Adrenal gland (tissue), 9 donors: ENCODE measurements at regions not wholly inside any gene's neighbourhood (a gene's known extent, or its start where the extent isn't known, plus 50 kb on each side); places are given as distances from the start of the nearest gene placed in this dataset.

Experiments used
- DNase-seq, 7 donors: peaks; one replicate each; pipeline ENCODE4 v3.0.0-alpha.2; 2019 to 2020
- H3K27ac ChIP-seq, 5 donors: fragments of 200-600 bp; sonication (generic) in 4 of 5; 1 replicate in 3 of 5; 2 replicates in 2 of 5; pipeline versions ENCODE4 v1.5.1 to v1.8.0; 2016 to 2020; ENCODE audit warnings: mild to moderate bottlenecking in 1 of 5
- H3K27me3 ChIP-seq: fragments of 200-600 bp; 2 replicates; pipeline ENCODE4 v1.8.0; 2021
- H3K36me3 ChIP-seq, 2 donors: fragments of 200-600 bp; replicated peaks in 1 of 2; 1 replicate in 1 of 2; 2 replicates in 1 of 2; pipeline versions ENCODE4 v1.5.1 to v1.8.0; 2018 to 2022
- H3K4me1 ChIP-seq, 2 donors: fragments of 200-600 bp; replicated peaks in 1 of 2; 1 replicate in 1 of 2; 2 replicates in 1 of 2; pipeline versions ENCODE4 v1.5.1 to v1.8.0; 2018 to 2021
- H3K4me3 ChIP-seq, 4 donors: fragments of 200-600 bp; sonication (generic) in 3 of 4; one replicate each; pipeline ENCODE4 v1.5.1; 2016 to 2018
- H3K9me3 ChIP-seq, 3 donors: fragments of 200-600 bp; sonication (generic) in 1 of 3; replicated peaks in 1 of 3; 1 replicate in 2 of 3; 2 replicates in 1 of 3; pipeline versions ENCODE4 v1.5.1 to v1.8.0; 2016 to 2021
- POLR2A ChIP-seq, 2 donors: fragments of 450-650 bp; IDR thresholded peaks; one replicate each; pipeline ENCODE4 v1.6.1; 2017; ENCODE audit warnings: antibody characterized with exemption in 2 of 2, mild to moderate bottlenecking in 2 of 2, moderate library complexity in 1 of 2
- WGBS, 4 donors: extraction: QIAGEN DNeasy Blood & Tissue Kit in 2 of 4; methylation state at CpG; one replicate each; pipeline versions ENCODE4 v1.1.5 to v1.1.7; 2013 to 2017; 5-methylcytosine and 5-hydroxymethylcytosine counted together
- intact Hi-C, 2 donors: fragments of 100-400 bp; cut with DNase I; formaldehyde crosslinking; loops; one replicate each; pipeline versions ENCODE4 v1.14.1 to v1.15.0; 2022 to 2023
- TF ChIP-seq, protein P1 (sequence below), 6 experiments: fragments of 450-650 bp in 4 of 6; fragments of 200-600 bp in 2 of 6; sonication (generic) in 1 of 6; IDR thresholded peaks; 1 replicate in 5 of 6; 2 replicates in 1 of 6; pipeline versions ENCODE4 v1.5.1 to v1.8.0; 2016 to 2021; ENCODE audit warnings: antibody characterized with exemption in 6 of 6, mild to moderate bottlenecking in 2 of 6, moderate library complexity in 1 of 6
- donor health status: healthy with polysubstance abuse.
- donor health status: Bipolar disorder and iron deficiency.
- donor health status: DM: yes; HTN: yes; CAD: no.
- donor health status: DM: no; HTN: no; CAD: no.
- donor health status: DM: no; HTN: no; CAD: no.

DNA sequence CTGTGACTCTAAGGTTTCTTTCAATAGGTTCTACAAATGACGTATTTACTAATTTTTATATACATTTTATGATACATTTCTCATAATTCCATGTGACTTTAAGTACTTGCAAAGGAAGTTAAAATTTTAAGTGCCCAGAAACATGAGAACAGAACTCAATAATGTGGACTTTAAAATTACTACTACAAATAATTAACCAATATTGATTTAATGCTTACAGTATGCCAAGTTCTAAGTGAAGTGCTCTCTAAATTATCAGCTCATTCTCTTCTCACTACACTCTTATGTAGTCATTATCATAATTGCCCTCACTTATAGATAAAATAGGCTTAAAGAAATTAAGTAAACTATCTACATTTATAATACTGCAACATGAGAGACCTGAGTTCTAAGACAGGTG is 1690.7 kb upstream of the CDH9 start:
- no peak overlapping the region for H3K27ac ChIP-seq
- H3K36me3 ChIP-seq, result no peaks in the 10 kb centered on the region
- no peak for DNase-seq
- H3K4me3 ChIP-seq, result no peak overlapping the region
- H3K9me3 ChIP-seq, result no peaks in the 10 kb centered on the region
- no peaks in the 10 kb centered on the region for H3K27me3 ChIP-seq
- no peaks in the 10 kb centered on the region for H3K4me1 ChIP-seq
- WGBS, 4 donors, result 85 to 96% (median 88%) methylated on average over 1 of the region's 1 CpG
- intact Hi-C loops, result no loop called here
- TF ChIP-seq, protein P1, sequence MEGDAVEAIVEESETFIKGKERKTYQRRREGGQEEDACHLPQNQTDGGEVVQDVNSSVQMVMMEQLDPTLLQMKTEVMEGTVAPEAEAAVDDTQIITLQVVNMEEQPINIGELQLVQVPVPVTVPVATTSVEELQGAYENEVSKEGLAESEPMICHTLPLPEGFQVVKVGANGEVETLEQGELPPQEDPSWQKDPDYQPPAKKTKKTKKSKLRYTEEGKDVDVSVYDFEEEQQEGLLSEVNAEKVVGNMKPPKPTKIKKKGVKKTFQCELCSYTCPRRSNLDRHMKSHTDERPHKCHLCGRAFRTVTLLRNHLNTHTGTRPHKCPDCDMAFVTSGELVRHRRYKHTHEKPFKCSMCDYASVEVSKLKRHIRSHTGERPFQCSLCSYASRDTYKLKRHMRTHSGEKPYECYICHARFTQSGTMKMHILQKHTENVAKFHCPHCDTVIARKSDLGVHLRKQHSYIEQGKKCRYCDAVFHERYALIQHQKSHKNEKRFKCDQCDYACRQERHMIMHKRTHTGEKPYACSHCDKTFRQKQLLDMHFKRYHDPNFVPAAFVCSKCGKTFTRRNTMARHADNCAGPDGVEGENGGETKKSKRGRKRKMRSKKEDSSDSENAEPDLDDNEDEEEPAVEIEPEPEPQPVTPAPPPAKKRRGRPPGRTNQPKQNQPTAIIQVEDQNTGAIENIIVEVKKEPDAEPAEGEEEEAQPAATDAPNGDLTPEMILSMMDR (IDR thresholded peaks at IDR 0.05), result no peak
- TF ChIP-seq POLR2A (IDR thresholded peaks at IDR 0.05), result no peak

DNA sequence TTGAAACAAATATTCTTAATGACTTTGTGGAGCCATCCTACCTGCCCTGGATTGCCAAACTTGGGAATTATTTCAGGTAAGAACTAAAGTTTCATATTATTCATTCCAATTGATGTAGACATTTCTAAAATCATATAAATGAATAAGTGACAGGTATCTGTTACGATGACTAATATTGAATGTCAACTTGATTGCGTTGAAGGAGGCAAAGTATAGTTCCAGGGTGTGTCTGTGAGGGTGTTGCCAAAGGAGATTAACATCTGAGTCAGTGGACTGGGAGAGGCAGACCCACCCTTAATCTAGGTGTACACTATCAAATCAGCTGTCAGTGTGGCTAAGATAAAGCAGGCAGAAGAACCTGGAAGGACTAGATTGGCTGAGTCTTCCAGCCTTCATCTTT is 1688.4 kb upstream of the CDH9 start:
- WGBS, 4 donors, result 89 to 95% (median 92%) methylated on average over 2 of the region's 2 CpGs
- Histone ChIP-seq H3K27me3 (no peaks in the 10 kb centered on the region), H3K4me3 (no peak overlapping the region), H3K9me3 (no peaks in the 10 kb centered on the region), H3K4me1 (no peaks in the 10 kb centered on the region), H3K27ac (no peak overlapping the region), H3K36me3 (no peaks in the 10 kb centered on the region)
- intact Hi-C loops, result no loop called here
- TF ChIP-seq, protein P1 (IDR thresholded peaks at IDR 0.05), result no peak
- TF ChIP-seq POLR2A (IDR thresholded peaks at IDR 0.05), result no peak
- no peak for DNase-seq

DNA sequence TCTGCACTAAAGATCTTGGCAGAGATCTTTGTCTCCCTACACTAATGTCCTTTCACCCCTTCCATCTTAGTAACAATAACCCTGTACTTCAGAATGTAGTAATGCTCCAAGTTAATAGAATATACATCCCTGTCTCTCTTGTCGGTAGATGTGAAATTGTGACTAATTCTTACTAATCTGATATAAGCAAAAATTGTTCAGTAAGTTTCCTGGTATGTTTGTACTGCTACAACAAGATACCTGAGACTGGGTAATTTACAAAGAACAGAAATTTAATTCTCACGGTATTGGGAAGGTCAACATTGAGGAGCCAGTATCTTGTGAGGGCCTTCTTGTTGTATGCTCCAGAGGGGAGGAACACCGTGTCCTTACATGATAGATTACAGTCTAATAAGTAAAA is 1686.6 kb upstream of the CDH9 start:
- H3K9me3 ChIP-seq, result no peaks in the 10 kb centered on the region
- 83 to 91% (median 87%) methylated on average over 3 of the region's 3 CpGs for WGBS, 4 donors
- TF ChIP-seq, protein P1 (IDR thresholded peaks at IDR 0.05), result no peak
- TF ChIP-seq POLR2A (IDR thresholded peaks at IDR 0.05), result no peak
- DNase-seq, result no peak
- no peaks in the 10 kb centered on the region for H3K27me3 ChIP-seq
- H3K4me3 ChIP-seq, result no peak overlapping the region
- no peak overlapping the region for H3K27ac ChIP-seq
- intact Hi-C loops, result no loop called here
- H3K4me1 ChIP-seq, result no peaks in the 10 kb centered on the region
- no peaks in the 10 kb centered on the region for H3K36me3 ChIP-seq

DNA sequence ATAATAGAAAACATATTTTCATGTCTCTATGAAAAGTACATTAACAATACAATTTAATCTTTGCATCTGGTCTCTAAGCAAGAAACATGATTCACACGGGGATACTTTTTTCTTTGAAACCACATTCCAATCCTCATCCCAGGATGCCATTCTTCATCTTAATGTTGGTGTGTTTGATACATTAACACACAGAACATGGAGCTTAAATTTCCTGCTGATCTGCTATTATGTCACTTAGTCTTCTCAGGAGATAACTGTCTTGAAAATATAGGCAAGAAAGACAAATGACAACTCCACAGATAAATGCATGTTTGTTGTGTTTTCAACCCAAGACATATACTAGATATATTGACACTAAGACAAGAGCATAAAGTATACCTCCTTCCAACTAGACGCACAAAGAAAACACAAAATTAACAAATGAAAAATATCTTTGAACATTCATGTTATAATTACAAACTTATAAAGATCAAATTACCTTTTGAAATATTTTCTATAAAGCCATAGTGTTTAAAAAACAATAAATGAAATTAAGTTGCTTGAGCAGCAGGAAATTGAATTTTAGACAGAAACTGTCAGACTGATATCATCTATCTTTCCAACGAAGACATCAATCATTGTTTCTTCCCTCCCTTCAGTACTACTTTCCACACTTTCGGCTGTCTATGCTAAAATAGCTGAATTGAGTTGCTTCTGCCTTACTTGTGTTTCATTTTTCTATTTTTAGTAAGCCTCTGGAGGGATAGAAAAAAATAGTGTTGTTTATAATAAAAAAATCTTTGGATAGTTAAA is 1676.7 kb upstream of the CDH9 start:
- H3K36me3 ChIP-seq, result no peaks in the 10 kb centered on the region
- 40 to 52% (median 42%) methylated on average over 4 of the region's 4 CpGs for WGBS, 4 donors
- DNase-seq, result no peak
- H3K4me1 ChIP-seq, result no peaks in the 10 kb centered on the region
- H3K27ac ChIP-seq, result no peak overlapping the region
- intact Hi-C loops, result no loop called here
- no peaks in the 10 kb centered on the region for H3K27me3 ChIP-seq
- H3K4me3 ChIP-seq, result no peak overlapping the region
- no peaks in the 10 kb centered on the region for H3K9me3 ChIP-seq
- TF ChIP-seq, protein P1 (IDR thresholded peaks at IDR 0.05), result no peak
